HG03571 (cell line): ENCODE measurements at regions not wholly inside any gene's neighbourhood (a gene's known extent, or its start where the extent isn't known, plus 50 kb on each side); places are given as distances from the start of the nearest gene placed in this dataset.

Source experiments
- ATAC-seq: cut with Tn5 transposase; IDR thresholded peaks from one replicate; pipeline ENCODE4 v1.9.1; 2021; ENCODE audit not compliant: unreplicated experiment

DNA sequence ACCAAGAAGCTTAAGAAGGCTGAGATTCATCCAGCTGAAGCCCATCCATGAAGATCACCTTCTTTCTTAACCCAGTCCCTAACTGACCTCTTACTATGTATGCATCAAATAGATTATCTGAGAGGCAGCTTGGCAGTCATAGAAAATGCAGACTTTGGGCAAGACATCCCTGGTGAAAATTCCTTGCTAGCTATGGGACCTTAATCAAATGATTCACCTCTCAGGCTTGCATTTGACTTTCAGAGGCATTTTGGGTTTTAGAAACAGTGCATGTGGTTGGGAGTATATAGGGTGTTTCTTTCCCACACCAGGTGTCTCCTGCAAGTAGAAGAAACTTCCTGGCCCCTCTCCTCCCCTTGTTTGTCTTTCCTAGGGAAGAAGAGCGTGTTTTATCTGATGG, 188.5 kb upstream of the ISX start:
- no peak for ATAC-seq

DNA sequence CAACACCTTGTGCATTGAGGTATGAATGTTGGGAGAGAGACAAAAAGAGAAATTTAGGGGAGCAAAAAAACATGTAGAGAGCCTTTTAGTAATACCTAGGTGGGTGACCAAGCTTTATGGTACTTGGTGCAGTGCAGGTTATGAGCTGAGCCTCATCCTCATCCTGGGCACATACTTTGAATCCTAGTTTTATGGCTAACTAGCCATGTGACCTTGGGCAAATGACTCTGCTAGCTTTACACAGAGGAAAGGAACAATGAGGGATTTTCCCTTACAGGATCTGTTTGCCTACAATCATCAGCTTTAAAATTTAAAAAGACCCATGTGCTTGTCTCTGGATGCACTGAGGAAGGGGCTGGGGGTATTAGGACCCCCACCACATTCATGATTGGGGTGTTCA, 187.8 kb upstream of the ISX start:
- ATAC-seq, result no peak

DNA sequence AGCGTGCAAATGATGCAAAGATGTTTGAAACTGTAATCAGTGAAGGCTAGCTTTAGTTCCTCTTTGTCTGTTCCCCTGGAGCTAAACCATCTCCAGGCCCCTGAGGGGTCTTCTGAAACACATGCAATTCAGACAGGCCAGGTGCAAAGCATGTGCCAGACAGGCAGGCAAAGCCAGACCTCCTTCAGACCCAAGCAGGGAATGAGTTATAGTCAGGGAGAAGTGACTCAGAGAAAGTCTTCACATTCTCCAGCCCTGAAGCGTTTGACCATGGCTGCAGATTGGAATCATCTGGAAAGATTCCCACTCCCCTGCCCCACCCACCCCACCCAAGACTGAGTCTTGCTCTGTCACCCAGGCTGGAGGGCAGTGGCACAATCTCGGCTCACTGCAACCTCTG, 187.0 kb upstream of the ISX start:
- no peak for ATAC-seq

DNA sequence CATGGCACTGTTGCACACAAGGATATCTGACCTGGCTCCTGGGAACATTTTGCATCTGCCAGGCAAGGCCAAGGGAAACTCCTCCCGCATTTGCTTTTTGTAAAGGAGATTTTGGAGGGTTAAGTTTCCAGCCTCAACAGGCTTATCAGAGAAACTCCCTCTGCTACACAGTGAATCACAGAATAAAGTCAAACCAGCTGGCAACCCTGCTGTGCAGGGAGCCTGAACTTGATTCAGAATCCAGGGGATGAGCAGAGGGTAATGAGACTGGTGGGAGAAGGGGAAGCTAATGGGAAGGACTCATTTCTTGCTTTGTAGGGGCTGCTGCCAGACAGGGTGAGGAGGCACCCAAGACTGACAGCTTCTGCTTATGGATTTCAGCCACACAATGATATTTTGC, 185.3 kb upstream of the ISX start:
- no peak for ATAC-seq

DNA sequence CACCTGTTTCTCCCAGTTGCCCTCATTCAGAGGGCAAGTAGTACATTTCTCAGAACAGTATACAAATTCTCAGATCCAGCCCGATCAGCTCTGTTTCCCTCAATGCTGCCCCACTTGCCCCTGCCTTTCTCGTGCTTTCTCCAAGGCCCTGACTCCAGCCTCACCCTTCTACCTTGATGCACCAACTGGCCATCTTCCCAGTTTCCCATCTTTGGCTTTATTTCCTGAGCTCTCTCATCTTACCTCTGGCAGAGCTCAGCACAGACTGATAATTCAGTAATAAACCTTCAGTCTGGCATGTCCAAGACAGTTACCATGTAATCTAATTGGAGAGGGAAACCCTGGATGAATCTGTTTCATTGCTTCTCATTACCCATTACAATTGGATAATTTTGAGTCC, 184.5 kb upstream of the ISX start:
- ATAC-seq, result no peak

DNA sequence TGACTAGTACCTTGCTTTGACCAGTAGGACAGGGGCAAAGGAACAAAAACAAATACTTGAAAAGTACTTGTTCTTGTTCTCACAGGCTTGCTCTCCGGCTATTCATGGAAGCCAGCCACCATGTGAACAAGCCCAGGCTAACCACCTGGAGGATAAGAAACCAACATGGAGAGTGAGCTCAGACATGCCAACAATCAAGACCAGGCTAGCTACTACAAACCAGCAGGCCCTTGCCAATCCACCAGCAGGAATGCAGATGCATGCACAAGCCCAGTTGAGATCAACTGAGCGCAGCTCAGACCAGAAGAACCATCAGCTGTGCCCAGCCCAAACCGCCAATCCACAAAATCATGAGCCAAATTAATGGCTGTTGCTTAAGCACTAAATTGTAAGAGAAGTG, 180.1 kb upstream of the ISX start:
- no peak for ATAC-seq

DNA sequence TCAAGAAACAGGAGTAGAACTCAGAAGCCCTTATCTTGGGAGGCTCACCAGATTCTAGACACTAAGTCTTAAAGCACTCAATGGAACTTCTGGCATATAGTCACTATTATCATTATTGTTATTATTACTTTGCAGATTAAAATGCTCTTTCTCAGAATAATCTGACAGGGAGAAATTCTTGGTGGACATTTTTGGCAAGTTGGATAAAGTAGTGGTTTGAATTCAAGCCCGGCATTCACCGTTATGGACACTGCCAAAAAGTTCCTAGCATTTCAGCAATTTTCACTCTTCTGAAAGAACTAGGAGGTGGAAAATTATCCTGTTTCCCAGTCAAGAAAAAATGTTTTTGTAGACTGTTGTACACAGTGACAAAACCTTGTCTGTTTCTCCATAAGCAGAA, 179.6 kb upstream of the ISX start:
- ATAC-seq, result no peak

DNA sequence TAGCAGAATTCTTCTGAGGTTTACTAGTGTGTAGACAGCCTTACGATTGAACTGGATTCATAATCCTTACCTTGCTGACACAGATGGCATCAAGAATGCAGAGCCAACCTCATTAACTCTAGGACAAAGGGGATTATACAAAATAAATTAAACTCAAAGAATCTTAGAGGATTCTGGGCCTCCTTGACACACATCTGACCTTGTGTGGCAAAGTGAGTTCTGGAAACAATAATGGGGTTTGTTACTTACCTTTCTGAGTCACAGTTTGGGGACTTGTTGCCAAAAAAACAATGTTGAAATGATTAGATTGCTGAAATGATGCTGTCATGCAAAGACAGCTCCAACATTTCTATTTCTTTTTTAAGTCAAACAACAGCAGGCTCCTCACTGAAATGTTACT, 179.1 kb upstream of the ISX start:
- no peak for ATAC-seq

DNA sequence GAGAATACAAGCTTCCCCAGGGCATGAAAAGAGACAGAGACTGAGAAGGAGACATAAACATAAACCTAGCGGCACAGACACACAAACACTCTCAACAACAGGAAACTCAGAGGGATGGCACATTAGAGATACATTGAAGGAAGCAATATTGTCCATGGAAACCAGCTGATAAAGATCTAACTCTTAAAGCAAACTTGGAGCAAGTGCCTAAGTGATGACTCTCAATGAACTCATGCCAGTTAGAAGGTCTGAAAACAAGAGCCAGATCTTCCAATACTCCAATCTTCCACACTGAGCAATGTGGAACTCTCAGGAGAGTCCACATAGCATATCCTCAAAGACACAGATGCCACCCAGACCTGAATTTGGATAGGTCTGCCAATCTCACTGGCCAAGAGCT, 168.8 kb upstream of the ISX start:
- no peak for ATAC-seq

DNA sequence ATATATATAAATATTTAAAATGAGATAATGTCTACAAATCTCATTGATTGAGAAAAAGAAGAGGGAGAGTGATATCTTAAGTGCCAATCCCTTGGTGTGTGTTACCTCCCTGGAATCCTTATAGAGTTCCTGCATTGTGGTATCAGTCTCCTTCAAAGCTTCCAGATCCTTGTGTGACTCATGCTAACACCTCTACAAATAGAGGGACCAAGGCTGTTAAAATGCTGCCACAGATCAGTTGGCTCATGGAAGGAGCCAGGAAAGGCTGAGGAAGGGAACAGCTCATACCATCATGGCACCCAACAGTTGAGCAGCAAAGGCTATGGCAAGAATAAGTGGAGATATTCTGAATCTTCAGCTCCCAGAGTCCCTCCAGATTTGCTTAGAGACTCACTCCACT, 163.6 kb upstream of the ISX start:
- ATAC-seq, result no peak

DNA sequence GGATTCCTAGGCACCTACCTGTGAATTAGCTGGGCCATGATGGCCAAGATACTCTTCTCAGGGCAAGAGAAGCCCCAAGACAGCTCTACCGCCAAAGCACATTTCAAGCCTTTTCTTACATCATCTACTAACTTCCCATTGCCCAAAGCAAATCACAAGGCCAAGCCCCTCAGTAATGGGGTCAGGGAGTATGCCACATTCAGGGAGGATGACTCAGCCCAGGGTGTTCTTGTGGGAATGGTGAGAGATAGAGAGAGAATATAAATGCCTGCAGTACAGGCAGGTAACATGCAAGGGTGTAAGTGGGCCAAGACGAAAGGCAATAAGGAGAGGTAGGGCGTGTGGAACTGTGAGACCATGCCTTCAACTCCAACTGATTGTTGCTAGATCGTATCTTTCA, 162.5 kb upstream of the ISX start:
- no peak for ATAC-seq

DNA sequence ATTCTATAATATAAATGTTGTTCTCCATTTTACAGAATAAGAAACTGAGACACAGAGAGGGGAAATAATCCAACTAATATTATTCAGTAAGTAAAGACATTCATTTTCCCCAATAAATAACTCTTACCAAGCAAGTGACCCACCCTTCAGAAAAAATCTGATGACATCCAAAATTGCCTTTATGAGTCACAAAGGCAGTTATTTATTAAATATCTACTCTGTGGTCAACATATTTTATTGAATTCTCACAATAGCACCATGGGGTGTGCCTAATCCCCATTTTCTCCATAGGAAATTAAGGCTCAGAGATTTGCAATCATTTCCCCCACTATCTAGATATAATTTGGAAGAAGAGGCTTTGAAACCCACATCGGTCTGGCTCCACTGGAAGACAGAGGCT, 161.5 kb upstream of the ISX start:
- ATAC-seq, result no peak

DNA sequence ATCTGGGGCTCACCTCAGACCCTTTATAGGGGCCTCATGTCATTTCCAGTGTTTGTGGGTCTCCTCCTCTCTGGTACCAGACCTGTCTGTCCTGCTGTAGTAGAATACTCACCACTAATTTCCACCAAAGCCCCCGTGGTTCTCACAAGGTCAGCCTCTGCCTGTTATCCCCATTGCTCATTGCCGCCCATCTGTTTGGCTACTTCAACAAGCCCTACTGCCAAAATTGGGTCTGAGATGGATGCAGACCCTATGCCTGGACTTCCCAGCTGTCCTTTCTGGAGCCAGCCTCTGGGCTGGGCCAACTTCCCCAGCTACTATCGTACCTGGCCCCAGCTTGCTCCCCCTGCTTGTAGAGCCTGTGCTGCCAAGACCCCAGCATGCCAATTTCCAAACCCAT, 152.1 kb upstream of the ISX start:
- no peak for ATAC-seq

DNA sequence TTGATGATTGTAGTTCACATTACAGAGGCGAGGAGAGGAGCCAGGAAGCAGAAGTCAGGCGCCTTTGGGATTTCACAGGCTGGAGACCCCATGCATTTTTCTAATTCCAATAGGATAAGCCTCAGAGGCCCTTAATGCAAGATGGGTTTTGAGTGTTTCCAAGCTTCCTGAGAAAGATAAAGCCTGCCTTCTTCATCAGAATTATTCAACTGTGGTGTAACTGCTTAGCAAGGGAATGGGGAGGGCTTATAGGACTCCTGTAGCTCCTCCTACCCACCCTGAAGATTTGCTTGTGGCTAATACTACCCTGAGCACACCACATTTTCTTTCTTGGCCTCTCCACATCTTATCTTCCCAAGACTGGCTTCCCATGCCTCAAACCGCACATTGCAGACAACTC, 151.1 kb upstream of the ISX start:
- no peak for ATAC-seq

DNA sequence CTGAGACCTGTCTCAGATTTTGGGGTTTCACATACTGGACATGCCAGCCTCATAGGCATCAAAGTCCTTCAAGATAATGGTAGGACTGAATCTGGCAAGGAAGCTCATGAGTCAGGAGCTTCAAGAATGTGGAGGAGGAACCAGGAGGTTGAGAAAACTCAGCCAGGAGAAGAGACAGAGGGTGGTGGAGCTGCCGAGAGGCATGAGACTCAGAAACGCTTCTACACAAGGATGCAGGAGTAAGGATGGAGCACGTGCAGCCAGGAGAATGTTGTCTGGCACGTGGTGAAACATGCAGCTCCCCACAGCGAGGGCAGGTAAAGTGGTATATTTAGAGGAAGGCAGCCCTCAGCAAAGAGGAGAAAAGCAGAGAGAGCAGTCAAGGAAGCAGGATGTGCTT, 148.7 kb upstream of the ISX start:
- ATAC-seq, result no peak

DNA sequence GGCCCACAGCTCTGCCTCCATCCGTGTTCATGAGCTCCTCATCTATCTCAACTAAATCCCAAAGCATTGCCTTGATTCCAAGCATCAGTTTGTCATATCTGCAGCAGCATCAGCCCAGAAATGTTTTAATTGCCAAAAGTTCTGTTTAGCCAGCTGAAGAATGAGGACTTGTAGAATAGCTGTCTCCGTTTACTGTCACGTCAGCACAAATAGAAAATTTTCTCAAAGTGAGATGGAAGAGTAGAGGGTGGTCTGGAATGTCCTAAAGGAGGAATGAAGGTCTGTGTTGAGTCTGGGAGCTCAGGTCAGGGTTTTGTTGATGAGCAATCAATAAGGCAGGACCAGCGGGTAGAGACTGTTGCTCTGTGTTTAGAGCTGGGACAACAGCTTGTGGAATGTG, 134.9 kb upstream of the ISX start:
- ATAC-seq, result no peak

DNA sequence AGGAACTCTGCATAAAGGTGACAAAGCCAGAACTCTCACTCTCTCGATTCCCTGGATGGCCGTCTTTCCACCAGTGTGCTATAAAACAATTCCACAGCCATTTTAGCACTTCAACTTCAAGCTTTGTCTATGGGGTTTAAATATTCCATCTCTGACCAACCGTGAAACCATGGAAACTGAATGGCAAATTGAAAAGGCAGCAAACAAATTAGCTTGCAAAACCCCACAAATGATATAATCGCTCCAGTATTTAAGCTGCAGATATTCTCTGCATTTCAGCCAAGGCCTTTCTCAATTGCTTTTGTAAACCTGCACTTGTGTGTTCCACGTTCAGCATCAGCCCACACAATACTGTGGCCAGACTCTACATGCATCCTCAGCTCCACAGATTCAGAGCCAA, 131.7 kb upstream of the ISX start:
- no peak for ATAC-seq

DNA sequence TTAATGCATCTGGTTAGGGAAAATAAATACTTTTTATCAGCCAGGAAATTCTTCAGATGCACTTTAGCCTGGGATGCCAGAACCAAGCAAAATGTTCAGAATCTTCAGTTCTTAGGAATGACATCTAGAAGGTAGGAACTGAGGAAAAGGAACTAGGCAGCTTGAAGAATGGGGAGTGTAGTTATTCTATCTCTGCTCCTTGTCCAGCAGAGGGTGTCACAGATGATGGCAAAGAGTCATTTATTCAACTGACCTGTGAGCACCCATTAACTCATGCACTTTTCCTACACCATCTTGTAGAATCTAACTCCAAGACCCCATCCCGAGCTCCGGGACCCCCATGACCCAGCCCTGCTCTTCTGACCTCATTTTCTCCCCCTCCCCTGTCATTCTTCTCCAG, 122.1 kb upstream of the ISX start:
- no peak for ATAC-seq

DNA sequence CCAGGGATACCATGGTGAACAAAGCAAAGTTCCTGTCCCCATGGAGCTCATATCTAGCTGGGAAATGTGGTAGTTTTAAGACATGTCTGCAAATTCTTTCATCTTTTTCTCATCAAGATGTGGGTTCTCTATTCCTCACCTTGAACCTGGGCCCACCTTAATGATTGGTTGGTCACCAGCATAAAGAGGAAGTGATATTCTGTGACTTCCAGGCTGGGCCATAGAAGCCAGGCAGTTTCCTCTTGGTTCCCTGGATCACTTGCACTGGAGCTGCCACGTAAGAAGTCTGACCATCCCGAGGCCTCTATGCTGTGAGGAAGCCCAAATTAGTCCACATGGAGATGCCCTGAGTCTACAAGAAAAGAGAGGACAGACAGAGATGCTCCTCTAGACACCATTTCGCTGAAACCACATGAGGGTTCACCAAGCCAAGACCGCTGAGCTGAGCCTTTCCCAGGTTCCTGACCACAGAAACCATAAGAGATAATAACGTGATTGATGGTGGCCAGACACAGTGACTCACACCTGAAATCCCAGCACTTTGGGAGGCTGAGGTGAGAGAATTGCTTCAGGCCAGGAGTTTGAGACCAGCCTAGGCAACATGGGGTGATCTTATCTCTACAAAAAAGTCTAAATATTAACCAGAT, 119.5 kb upstream of the ISX start:
- no peak for ATAC-seq

DNA sequence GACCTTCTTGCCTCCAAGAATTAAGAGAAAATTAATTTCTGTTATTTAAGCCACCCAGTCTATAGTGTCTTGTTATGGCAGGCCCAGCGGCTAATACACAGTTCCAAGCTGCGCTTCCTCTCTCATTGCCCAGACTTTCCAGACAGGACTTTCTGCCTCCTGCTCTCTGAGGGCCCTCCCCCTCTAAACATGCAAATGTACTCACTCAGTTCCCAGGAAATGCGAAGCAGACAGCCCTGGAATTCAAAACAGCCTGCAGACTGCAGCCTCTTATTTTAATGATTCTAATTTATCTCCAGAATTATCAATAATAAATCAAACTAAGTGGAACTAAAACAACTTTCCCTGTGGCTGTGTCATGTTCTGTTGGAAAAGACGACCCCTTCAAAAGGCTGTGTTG, 115.5 kb upstream of the ISX start:
- ATAC-seq, result no peak

DNA sequence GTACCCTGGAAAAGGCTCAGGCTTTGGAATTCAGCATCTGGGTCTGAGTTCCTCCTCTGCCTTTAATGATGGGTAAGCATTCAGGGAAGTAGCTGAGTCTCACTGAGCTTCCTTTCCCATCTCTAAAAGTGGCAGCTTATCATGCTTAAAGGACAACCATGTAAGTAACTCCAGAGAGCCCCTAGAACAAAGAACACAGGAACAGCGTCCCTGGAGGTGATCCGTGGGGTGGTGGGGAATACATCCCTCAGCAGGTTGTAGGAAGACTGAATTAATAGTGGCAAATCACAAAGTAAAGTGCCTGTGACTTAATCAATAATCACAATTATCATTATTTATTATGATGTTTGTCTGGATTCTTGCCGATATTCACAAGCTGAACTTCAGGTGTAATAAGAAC, 114.7 kb upstream of the ISX start:
- no peak for ATAC-seq

DNA sequence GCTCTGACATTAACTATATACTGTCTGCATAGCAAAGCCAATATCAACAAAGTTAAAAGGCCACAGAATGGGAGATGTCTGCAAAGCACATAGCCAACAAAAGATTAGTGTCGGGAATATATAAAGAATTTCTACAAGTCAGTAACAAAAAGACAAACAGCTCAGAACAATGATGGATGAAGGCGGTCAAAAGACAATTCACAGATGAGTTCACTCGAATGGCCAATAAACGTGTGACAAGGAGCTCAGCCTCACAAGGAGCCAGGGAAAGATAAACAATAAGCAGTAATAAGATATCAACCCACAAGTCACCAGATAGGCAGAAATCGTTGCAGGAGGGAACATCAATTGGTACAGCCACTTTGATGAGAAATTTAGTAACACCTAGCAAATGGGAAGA, 106.0 kb upstream of the ISX start:
- no peak for ATAC-seq

DNA sequence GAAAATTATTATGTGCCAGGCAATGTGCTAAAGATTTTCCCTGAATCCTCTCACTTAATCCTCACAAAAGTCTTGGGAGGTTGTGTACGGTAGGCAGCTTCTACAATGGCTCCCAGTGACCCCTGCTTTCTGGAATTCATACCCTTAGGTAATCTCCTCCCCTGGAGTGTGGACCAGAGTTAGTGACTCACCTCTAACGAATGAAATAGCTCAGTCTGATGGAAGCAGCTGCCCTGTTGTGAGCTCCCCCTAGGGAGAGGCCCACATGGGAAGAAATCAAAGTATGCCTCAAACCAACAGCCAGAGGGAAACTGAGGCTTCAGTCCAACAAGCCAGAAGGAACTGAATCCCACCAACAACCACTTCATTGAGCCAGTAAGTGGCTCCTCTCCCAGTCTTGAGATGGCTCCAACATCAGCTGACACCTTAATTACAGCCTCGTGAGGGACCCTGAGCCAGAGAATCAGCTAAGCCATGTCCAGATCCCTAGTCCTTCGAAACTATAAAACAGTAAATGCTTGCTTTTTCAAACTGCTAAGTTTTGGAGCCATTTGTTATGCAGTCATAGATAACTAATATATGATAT, 98.9 kb upstream of the ISX start:
- no peak for ATAC-seq
